ENCODE measurements at regions not wholly inside any gene's neighbourhood (a gene's known extent, or its start where the extent isn't known, plus 50 kb on each side); places are given as distances from the start of the nearest gene placed in this dataset.

GRCh38 chr12:90653040-90653439, 301.9 kb downstream of the CCER1 start:
- DNase-seq (ENCODE audit: insufficient read length, low spot score), result no peak
- TF ChIP-seq CTCF (IDR thresholded peaks at IDR 0.05; ENCODE audit: insufficient read depth, missing control alignments), result no peak
- FAIRE-seq, result no peak

GRCh38 chr12:90652280-90652679, 302.7 kb downstream of the CCER1 start:
- TF ChIP-seq CTCF (IDR thresholded peaks at IDR 0.05; ENCODE audit: insufficient read depth, missing control alignments), result no peak
- no peak for DNase-seq (ENCODE audit: insufficient read length, low spot score)
- no peak for FAIRE-seq

- no peak for DNase-seq (ENCODE audit: insufficient read length, low spot score)
- FAIRE-seq, result no peak
- no peak for TF ChIP-seq CTCF (IDR thresholded peaks at IDR 0.05; ENCODE audit: insufficient read depth, missing control alignments)
These were observed 309.8 kb downstream of the CCER1 start for GRCh38 chr12:90645181-90645580.

GRCh38 chr12:90631591-90632212, 323.3 kb downstream of the CCER1 start:
- DNase-seq (ENCODE audit: insufficient read length, low spot score) (no peak), FAIRE-seq (no peak)
- no peak for TF ChIP-seq CTCF (IDR thresholded peaks at IDR 0.05; ENCODE audit: insufficient read depth, missing control alignments)

GRCh38 chr12:90630006-90630405, 325.0 kb downstream of the CCER1 start:
- TF ChIP-seq CTCF (IDR thresholded peaks at IDR 0.05; ENCODE audit: insufficient read depth, missing control alignments), result no peak
- no peak for DNase-seq (ENCODE audit: insufficient read length, low spot score)
- FAIRE-seq, result no peak

- no peak for TF ChIP-seq CTCF (IDR thresholded peaks at IDR 0.05; ENCODE audit: insufficient read depth, missing control alignments)
- FAIRE-seq (no peak), DNase-seq (ENCODE audit: insufficient read length, low spot score) (no peak)
These were observed 326.8 kb downstream of the CCER1 start for GRCh38 chr12:90628213-90628612.

- no peak for FAIRE-seq
- DNase-seq (ENCODE audit: insufficient read length, low spot score), result no peak
- no peak for TF ChIP-seq CTCF (IDR thresholded peaks at IDR 0.05; ENCODE audit: insufficient read depth, missing control alignments)
These were observed 327.6 kb downstream of the CCER1 start for GRCh38 chr12:90627180-90627896.

All from D721Med (cell line).